HG03280 (cell line): ENCODE measurements at regions not wholly inside any gene's neighbourhood (a gene's known extent, or its start where the extent isn't known, plus 50 kb on each side); places are given as distances from the start of the nearest gene placed in this dataset.

Source experiments
- ATAC-seq: cut with Tn5 transposase; IDR thresholded peaks from one replicate; pipeline ENCODE4 v1.9.1; 2021; ENCODE audit warnings: mild to moderate bottlenecking, moderate library complexity; ENCODE audit not compliant: unreplicated experiment

DNA sequence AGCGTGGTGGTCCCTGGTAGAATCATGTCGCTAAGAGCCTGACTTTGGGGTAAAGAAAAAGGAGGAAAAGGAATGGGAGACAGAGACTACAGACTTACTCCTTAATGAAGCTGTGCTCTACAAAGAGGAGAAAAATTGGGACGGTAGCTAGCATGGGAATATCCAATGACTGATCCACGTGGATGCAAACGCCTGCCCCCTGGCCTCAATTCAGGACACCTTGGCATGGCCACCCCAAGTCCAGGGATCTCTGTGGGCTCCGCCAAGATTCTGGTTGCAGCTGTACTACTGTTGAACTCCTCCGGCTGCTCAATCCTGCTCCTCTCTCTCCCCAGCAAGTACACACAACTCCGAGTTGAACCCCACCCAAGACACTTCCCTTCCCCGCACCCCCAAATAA is 70.5 kb upstream of the DIO3 start:
- ATAC-seq, result no peak

DNA sequence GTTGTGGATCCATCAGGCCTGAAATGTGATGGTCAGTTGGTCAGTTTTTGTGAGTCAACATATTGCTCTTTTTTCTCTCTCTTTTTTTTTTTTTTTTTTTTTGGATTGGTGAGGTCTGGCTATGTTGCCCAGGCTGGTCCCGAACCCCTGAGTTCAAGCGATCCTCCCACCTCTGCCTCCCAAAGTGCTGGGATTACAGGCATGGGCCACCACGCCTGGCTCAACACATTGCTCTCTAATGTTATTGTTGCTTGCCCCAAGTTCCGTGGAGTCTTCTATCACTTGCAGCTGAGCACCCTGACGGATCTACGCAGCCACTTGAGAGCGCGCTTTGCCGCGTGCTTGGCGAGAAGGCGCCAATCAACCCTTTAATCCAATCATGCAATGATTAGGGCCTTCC is 69.5 kb upstream of the DIO3 start:
- no peak for ATAC-seq

DNA sequence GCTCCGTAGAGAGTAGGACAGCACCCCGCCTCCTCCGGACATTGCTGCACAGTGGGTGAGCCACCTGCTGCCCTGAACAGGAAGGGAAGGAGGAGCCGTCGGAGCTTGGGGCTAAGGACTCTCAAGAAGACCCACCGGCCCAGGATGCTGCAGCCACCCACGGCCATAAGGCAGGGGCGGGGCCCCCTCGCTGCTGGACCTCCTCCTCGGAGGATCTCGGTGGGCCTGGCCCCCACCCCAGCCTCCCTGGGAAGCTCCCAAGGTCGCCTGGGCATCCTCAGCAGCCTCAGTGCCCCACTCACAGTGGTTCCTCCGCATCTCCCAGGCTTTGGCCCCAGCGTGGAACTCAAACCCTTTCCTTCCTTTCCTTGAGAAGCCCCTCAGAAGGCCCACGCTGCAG is 68.6 kb upstream of the DIO3 start:
- ATAC-seq, result no peak

DNA sequence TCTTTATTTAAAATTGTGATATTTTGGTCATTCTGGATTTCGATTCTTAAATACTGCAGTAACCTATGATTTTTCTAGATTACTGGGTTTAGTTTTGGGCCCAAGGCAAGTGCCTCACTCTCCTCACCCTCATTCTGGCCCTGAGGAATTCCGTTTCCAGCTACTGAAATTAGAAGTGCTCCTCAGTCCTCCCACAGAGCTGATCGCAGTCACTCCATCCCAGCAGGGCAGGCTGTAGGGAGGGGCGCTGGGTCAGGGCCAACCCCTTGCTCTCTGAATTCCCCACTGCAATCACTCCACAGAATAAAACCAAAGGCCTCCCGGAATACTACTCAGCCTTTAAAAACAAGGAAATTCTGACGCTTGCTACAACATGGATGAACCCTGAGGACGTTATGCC is 66.5 kb upstream of the DIO3 start:
- no peak for ATAC-seq

DNA sequence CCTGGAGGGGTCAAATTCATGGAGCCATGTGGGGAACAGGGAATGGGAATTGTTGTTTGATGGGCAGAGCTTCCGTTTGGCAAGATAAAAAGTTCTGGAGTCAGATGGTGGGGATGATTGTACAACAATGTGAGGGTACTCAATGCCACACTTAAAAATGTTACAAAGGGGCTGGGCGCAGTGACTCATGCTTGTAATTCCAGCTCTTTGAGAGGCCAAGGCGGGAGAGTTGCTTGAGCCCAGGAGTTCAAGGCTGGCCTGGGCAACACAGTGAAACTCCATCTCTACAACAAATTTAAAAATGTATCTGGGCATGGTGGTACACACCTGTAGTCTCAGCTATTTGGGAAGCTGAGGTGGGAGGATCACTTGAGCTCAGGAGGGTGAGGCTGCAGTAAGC is 66.0 kb upstream of the DIO3 start:
- ATAC-seq, result no peak

- no peak for ATAC-seq
Measured at GRCh38 chr14:101495827-101496775, 65.2 kb upstream of the DIO3 start.

DNA sequence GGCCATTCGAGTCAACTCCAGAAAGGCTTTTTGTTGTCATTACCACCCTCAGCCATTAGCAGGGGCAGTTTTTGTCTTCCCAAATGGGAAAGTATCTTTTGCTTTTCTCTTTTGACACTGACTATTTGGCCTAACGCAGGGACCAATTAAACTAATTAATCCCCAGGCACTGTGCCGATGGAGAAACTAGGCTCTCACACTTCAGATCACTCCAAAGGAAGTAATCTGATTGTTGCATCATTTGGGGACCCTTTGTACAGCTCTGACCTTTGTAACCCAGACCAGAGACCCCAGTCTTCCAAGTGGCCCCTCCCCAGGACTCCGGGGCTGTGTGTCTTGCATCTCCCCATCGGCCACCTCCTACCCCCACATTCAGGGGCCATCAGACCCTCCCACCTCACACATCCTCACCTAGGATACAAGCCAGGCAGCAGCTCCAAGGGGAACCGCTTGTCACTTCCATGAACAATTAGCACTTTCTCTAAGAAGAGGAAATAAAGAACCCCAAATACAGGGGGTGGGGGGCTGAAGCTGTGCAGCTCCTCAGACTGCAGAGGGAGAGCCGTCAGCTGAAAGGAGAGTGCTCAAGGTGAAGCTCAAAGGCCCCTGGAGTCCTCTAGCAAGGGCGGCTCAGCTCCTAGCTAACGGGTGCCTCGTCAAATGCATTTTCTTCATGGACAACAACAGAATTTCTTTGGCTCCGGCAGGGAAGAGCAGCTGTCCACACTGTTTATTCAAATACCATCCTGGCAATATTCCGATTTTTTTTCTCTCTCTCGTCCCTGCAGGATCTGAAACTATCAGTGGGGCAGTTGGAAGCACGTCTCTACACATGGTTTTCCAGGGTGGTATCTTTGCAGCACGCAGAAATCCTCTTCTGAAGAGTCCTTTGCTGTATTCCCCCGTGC is 64.3 kb upstream of the DIO3 start:
- no peak for ATAC-seq

GRCh38 chr14:101497684-101498525 is 63.4 kb upstream of the DIO3 start:
- ATAC-seq, result no peak

- no peak for ATAC-seq
Measured at GRCh38 chr14:101498526-101498860, 62.8 kb upstream of the DIO3 start.

- ATAC-seq, result no peak
Measured at GRCh38 chr14:101499080-101499479, 62.2 kb upstream of the DIO3 start.

GRCh38 chr14:101499513-101499912 is 61.8 kb upstream of the DIO3 start:
- ATAC-seq, result no peak

- ATAC-seq, result no peak
Measured at GRCh38 chr14:101500061-101500460, 61.2 kb upstream of the DIO3 start.

- ATAC-seq, result no peak
Measured at GRCh38 chr14:101500681-101501080, 60.6 kb upstream of the DIO3 start.

DNA sequence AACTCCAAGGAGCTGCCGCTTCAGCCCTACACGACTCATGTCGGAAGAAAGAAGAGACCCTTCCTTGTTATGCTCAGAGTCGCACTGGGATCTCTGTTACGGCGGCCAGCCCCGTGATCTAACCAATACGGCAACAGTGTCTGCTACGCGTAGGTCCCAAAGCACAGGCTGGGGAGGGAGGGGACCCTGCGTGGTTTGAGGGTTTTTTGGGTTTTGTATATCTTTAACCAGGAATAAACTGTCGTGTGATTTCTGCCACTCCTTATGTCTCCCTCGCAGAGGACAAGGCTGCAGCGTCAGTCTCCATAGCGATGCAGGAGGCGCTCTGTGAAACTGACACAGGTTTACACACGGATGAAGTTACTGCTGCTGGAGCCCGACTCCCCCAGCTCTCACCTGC is 60.0 kb upstream of the DIO3 start:
- no peak for ATAC-seq

DNA sequence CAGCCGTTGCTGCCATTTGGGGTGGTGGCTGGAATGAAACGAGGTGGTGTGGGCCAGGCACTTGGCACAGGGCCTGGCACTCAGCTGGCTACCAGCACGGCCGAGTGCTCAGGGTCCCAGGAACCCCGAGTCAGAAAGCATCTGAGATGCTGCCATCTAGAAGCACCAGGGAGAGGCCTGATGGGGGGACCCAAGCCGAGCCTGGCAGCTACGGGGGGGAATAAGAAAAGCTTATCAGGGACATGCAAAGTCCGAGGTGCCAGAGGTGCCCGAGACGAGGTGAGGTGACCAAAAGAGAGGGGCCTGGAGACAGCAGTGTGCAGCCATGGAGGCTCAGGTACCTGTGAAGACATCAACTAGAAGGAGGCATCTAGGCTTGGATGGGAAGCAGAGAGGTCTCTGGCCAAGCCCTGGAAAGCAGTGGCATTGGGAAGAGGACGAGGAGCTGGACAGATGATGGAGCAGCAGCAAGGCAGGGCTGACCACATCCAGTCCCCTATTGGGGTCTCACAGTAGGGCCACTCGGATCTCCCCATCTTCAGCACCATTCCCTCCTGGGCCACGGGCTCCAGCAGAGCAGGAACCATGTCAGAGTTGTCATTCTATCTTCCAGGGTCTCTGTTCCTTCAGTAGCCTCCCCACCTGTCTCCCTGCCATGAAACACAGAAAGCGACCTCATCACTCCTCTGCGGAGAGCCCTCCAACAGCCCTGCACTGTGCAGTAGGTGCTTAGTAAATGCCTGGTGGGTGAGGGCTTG is 59.3 kb upstream of the DIO3 start:
- ATAC-seq, result no peak

GRCh38 chr14:101502761-101503392 is 58.4 kb upstream of the DIO3 start:
- no peak for ATAC-seq

- ATAC-seq, result no peak
Measured at GRCh38 chr14:101503431-101504095, 57.7 kb upstream of the DIO3 start.

DNA sequence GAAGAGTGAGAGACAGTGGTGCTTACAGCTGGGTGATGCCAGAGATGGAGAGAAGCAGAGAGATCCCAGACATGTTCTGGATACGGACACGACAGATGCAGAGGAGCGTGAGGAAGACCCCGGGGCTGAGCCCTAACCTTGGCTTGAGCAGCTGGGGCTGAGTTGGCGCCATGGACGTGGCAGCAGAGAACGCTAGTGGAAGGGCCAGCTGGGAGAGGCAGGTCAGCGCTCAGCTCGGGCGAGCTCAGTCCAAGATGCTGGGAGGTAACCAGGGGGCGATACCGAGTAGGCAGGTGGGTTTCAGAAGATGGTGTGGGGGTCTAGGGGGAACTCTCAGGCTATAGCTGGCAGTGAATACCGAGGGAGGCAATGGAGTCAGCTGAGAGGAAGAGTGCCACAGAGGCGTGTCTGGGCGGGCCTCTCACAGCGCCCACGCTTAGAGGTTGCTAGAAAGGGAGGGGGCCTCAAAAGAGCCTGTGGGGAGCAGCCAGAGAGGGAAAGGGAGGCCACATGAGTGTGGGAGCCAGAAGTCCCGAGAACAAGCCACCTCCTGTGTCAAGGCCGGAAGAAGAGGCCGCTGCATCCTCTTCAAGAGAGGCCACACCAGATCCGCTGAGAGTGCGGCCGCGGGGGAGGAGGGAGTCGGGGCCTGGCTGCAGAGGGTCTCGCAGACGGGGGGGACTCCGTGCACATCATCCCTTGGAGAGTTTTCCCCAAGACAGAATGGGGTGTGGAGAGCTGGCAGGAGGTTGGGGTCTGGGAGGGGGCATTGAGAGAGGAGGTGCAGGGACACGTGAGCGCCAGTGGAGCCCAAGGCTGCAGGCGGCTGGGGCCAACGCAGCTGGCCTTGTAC is 57.0 kb upstream of the DIO3 start:
- ATAC-seq, result no peak
